22Rv1 (cell line): ENCODE measurements at regions not wholly inside any gene's neighbourhood (a gene's known extent, or its start where the extent isn't known, plus 50 kb on each side); places are given as distances from the start of the nearest gene placed in this dataset.
"Not testable (repeated sequence)": the region's sequence is repeated elsewhere in the genome, so short reads cannot be mapped to it uniquely, and the experiment has no call there.

Experiments used
- H3K27ac ChIP-seq: fragments of 450-650 bp; 2 replicates; pipeline ENCODE4 v1.5.1; 2017
- ZFX ChIP-seq: fragments of 450-650 bp; IDR thresholded peaks from 2 replicates; pipeline ENCODE4 v1.6.1; 2017; ENCODE audit warnings: antibody characterized with exemption, borderline replicate concordance
- TF ChIP-seq, protein P1 (sequence below): fragments of 450-650 bp; IDR thresholded peaks from 2 replicates; pipeline ENCODE4 v1.5.1; 2017; ENCODE audit warnings: mild to moderate bottlenecking

DNA sequence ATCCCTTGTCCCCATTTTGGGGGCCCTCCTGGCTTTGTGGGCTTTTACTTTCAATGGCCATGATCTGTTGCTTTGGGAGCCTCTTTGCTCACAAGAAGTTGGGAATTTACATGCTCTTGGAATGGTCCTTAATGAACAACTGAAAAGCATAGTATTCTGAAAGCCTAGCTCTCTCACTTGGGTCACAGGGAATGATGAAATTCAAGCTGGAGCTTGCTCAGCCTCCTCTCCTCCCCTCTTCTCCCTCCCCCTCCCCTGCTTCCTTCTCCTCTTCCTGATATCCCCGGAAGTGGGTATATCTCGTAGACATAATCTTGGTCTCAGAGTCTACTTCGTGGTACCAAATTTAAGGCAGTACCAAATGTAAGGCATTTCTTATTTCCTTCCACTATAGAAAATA lies 400.6 kb upstream of the NR3C2 start:
- no peak overlapping the region for H3K27ac ChIP-seq
- TF ChIP-seq ZFX = no peak
- TF ChIP-seq, protein P1, sequence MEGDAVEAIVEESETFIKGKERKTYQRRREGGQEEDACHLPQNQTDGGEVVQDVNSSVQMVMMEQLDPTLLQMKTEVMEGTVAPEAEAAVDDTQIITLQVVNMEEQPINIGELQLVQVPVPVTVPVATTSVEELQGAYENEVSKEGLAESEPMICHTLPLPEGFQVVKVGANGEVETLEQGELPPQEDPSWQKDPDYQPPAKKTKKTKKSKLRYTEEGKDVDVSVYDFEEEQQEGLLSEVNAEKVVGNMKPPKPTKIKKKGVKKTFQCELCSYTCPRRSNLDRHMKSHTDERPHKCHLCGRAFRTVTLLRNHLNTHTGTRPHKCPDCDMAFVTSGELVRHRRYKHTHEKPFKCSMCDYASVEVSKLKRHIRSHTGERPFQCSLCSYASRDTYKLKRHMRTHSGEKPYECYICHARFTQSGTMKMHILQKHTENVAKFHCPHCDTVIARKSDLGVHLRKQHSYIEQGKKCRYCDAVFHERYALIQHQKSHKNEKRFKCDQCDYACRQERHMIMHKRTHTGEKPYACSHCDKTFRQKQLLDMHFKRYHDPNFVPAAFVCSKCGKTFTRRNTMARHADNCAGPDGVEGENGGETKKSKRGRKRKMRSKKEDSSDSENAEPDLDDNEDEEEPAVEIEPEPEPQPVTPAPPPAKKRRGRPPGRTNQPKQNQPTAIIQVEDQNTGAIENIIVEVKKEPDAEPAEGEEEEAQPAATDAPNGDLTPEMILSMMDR = no peak

DNA sequence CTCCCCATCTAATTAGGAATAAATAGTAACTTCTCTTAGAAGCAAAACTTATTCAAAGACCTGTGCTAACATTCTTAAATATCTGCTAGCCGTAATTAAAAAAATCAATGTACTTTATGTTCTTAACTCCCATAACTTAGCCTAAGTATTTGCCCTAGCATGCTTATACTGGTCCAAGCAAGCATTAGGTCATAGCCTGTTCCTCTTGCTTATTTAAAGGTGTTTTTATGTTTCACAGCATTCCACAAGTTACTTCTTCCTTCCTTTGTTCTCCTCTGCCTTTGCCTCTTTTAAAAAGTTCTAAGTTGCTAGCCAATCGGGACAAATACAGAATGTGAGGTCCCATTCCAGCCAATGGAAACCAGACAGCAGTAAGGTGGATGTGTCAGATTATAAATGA lies 395.4 kb upstream of the NR3C2 start:
- H3K27ac ChIP-seq = not testable (repeated sequence)

- no peak overlapping the region for H3K27ac ChIP-seq
- TF ChIP-seq ZFX = no peak
- TF ChIP-seq, protein P1 = no peak
Observed at GRCh38 chr4:148834804-148835631, 392.8 kb upstream of the NR3C2 start.

DNA sequence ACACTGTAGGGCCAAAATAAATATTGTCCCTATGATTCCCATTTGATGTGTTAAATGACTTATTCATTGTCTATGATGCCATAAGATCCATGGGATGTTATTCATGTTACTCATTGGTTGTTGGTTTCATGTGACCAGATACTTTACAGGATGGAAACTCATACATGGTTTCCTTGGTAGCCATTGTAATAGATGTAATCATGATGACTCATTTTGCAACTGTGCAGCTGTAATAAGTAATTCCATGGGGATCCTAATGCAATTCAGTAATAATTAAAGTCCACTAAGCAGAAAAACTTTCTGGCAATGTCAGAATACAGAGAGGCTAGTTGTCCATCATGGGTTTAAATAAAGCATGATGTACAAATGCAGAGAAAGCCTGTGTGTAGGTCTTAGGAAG lies 389.7 kb upstream of the NR3C2 start:
- TF ChIP-seq, protein P1 = no peak
- TF ChIP-seq ZFX = no peak
- H3K27ac ChIP-seq = no peak overlapping the region

- H3K27ac ChIP-seq = no peak overlapping the region
- TF ChIP-seq, protein P1 = no peak
- no peak for TF ChIP-seq ZFX
Observed at GRCh38 chr4:148828291-148828690, 386.1 kb upstream of the NR3C2 start.

GRCh38 chr4:148827781-148828180 lies 385.6 kb upstream of the NR3C2 start:
- no peak for TF ChIP-seq ZFX
- TF ChIP-seq, protein P1 = no peak
- H3K27ac ChIP-seq = no peak overlapping the region

DNA sequence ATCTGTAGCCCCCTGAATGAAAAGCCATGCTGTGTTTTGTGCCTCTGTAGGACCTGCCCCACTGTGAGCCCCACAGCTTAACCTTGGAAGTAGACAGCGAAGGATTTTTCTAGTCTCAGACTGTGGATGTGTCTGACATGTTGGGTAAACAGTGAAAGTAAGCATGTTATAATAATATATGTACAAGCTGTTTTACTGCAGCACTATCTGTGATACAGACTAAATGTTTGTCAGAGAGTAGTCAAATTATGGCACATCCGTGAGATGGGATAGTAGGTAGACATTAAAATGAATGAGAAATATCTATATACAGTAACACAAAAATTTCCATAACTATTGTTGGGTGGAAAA lies 381.2 kb upstream of the NR3C2 start:
- TF ChIP-seq, protein P1 = no peak
- TF ChIP-seq ZFX = no peak
- no peak overlapping the region for H3K27ac ChIP-seq
